Calu3 (cell line): ENCODE measurements at regions not wholly inside any gene's neighbourhood (a gene's known extent, or its start where the extent isn't known, plus 50 kb on each side); places are given as distances from the start of the nearest gene placed in this dataset.

Source experiments
- BruUV-seq: library from RNA; stranded (reverse); fragments of 400-500 nt; replicated peaks from 2 replicates; lab custom pipeline; 2021; lab: Mats Ljungman, UMichigan
- CTCF ChIA-PET: fragments of 300-600 bp; sonication (Branson Sonifier 250); formaldehyde crosslinking; loops from one replicate; lab custom pipeline; 2022; ENCODE audit warnings: antibody characterized with exemption; lab: Charles Lee
- DNase-seq: peaks from one replicate; pipeline ENCODE4 v3.0.0; 2022
- H3K27ac Mint-ChIP-seq: one replicate; pipeline ENCODE4 v1.8.0; 2022; ENCODE audit warnings: mixed read lengths; ENCODE audit not compliant: unreplicated experiment
- H3K27me3 Mint-ChIP-seq: one replicate; pipeline ENCODE4 v1.8.0; 2022; ENCODE audit warnings: mixed read lengths; ENCODE audit not compliant: unreplicated experiment
- H3K36me3 Mint-ChIP-seq: one replicate; pipeline ENCODE4 v1.8.0; 2022; ENCODE audit warnings: mild to moderate bottlenecking, moderate library complexity, mixed read lengths; ENCODE audit not compliant: insufficient read depth, unreplicated experiment
- H3K4me1 Mint-ChIP-seq: one replicate; pipeline ENCODE4 v1.8.0; 2022; ENCODE audit warnings: mild to moderate bottlenecking, low read depth, mixed read lengths; ENCODE audit not compliant: unreplicated experiment
- H3K4me3 Mint-ChIP-seq: one replicate; pipeline ENCODE4 v1.8.0; 2022; ENCODE audit warnings: mild to moderate bottlenecking, low read depth, moderate library complexity, mixed read lengths; ENCODE audit not compliant: unreplicated experiment
- H3K9me3 Mint-ChIP-seq: one replicate; pipeline ENCODE4 v1.8.0; 2022; ENCODE audit warnings: low read depth, mixed read lengths; ENCODE audit not compliant: unreplicated experiment
- CTCF ChIP-seq: fragments of 200-600 bp; IDR thresholded peaks from one replicate; pipeline ENCODE4 v1.8.0; 2022; ENCODE audit warnings: antibody characterized with exemption; ENCODE audit not compliant: unreplicated experiment
- intact Hi-C: fragments of 100-400 bp; cut with micrococcal nuclease; formaldehyde crosslinking; loops from one replicate; pipeline ENCODE4 v1.10.0; 2022; ENCODE audit not compliant: unreplicated experiment

- no peak for DNase-seq
- H3K4me3 Mint-ChIP-seq, result no peak overlapping the region
- no TSS peak for BruUV-seq
- H3K27ac Mint-ChIP-seq, result no peak overlapping the region
- CTCF ChIA-PET, result no interaction called here
- intact Hi-C loops, result no loop called here
- no peaks in the 10 kb centered on the region for H3K4me1 Mint-ChIP-seq
- peaks cover 8% of the 10 kb centered on the region for H3K27me3 Mint-ChIP-seq
- H3K9me3 Mint-ChIP-seq, result no peaks in the 10 kb centered on the region
- no peak for TF ChIP-seq CTCF
- no peaks in the 10 kb centered on the region for H3K36me3 Mint-ChIP-seq
Observed at GRCh38 chr3:187458383-187458782, 90.2 kb downstream of the RTP4 start.

- H3K9me3 Mint-ChIP-seq, result no peaks in the 10 kb centered on the region
- no peak for DNase-seq
- no peaks in the 10 kb centered on the region for H3K4me1 Mint-ChIP-seq
- intact Hi-C loops, result no loop called here
- CTCF ChIA-PET, result no interaction called here
- H3K4me3 Mint-ChIP-seq, result no peak overlapping the region
- no peak for TF ChIP-seq CTCF
- no peaks in the 10 kb centered on the region for H3K27me3 Mint-ChIP-seq
- H3K27ac Mint-ChIP-seq, result no peak overlapping the region
- H3K36me3 Mint-ChIP-seq, result no peaks in the 10 kb centered on the region
- no TSS peak for BruUV-seq
Observed at GRCh38 chr3:187456250-187456649, 88.1 kb downstream of the RTP4 start.

- intact Hi-C loops, result no loop called here
- Mint-ChIP-seq H3K36me3 (no peaks in the 10 kb centered on the region), H3K27ac (no peak overlapping the region), H3K9me3 (no peaks in the 10 kb centered on the region), H3K4me3 (no peak overlapping the region), H3K4me1 (no peaks in the 10 kb centered on the region), H3K27me3 (no peaks in the 10 kb centered on the region)
- CTCF ChIA-PET, result no interaction called here
- TF ChIP-seq CTCF, result no peak
- no TSS peak for BruUV-seq
- DNase-seq, result no peak
Observed at GRCh38 chr3:187454085-187454815, 86.1 kb downstream of the RTP4 start.

GRCh38 chr3:187450431-187451190 is 82.4 kb downstream of the RTP4 start:
- Mint-ChIP-seq H3K4me3 (no peak overlapping the region), H3K4me1 (no peaks in the 10 kb centered on the region), H3K9me3 (no peaks in the 10 kb centered on the region), H3K27ac (no peak overlapping the region), H3K27me3 (no peaks in the 10 kb centered on the region), H3K36me3 (no peaks in the 10 kb centered on the region)
- CTCF ChIA-PET, result no interaction called here
- DNase-seq, result no peak
- intact Hi-C loops, result no loop called here
- BruUV-seq, result no TSS peak
- no peak for TF ChIP-seq CTCF
